Astrocyte of the spinal cord (primary cell): ENCODE measurements at regions not wholly inside any gene's neighbourhood (a gene's known extent, or its start where the extent isn't known, plus 50 kb on each side); places are given as distances from the start of the nearest gene placed in this dataset.

Experiments
- DNase-seq: peaks from one replicate; pipeline ENCODE4 v3.0.0; 2011; ENCODE audit warnings: low read depth, low spot score
- H3K4me3 ChIP-seq: 2 replicates; pipeline ENCODE4 v1.5.1; 2011; ENCODE audit warnings: low read depth, mild to moderate bottlenecking, low read length, moderate library complexity
- CTCF ChIP-seq: IDR thresholded peaks from 2 replicates; pipeline ENCODE4 v1.5.1; 2012; ENCODE audit warnings: low read depth, mild to moderate bottlenecking, low read length, inconsistent platforms
- in situ Hi-C: cut with HindIII; loops from 2 replicates; pipeline ENCODE4 v1.10.0; 2017; ENCODE audit warnings: low sequenced_read_pairs

- TF ChIP-seq CTCF = no peak
- DNase-seq = no peak
- H3K4me3 ChIP-seq = no peak overlapping the region
- in situ Hi-C loops = no loop called here
Observed at GRCh38 chr3:3902161-3902560, 102.9 kb downstream of the LRRN1 start.

- TF ChIP-seq CTCF = no peak
- H3K4me3 ChIP-seq = no peak overlapping the region
- in situ Hi-C loops = no loop called here
- no peak for DNase-seq
Observed at GRCh38 chr3:3906171-3906570, 106.9 kb downstream of the LRRN1 start.

- in situ Hi-C loops = no loop called here
- H3K4me3 ChIP-seq = no peak overlapping the region
- TF ChIP-seq CTCF = no peak
- DNase-seq = no peak
Observed at GRCh38 chr3:3907023-3907422, 107.8 kb downstream of the LRRN1 start.

GRCh38 chr3:3918763-3919162, 119.5 kb downstream of the LRRN1 start:
- TF ChIP-seq CTCF = no peak
- DNase-seq = no peak
- no peak overlapping the region for H3K4me3 ChIP-seq
- in situ Hi-C loops = no loop called here

- no peak for TF ChIP-seq CTCF
- in situ Hi-C loops = no loop called here
- no peak for DNase-seq
- H3K4me3 ChIP-seq = no peak overlapping the region
Observed at GRCh38 chr3:3919316-3919715, 120.1 kb downstream of the LRRN1 start.

GRCh38 chr3:3923619-3924018, 124.4 kb downstream of the LRRN1 start:
- in situ Hi-C loops = no loop called here
- H3K4me3 ChIP-seq = no peak overlapping the region
- no peak for TF ChIP-seq CTCF
- no peak for DNase-seq

- TF ChIP-seq CTCF = no peak
- in situ Hi-C loops = no loop called here
Observed at GRCh38 chr3:3927198-3927597, 128.0 kb downstream of the LRRN1 start.

More at GRCh38 chr3:3927198-3927597, 128.0 kb downstream of the LRRN1 start:
- no peak overlapping the region for H3K4me3 ChIP-seq
- DNase-seq = no peak
